ENCODE measurements at regions not wholly inside any gene's neighbourhood (a gene's known extent, or its start where the extent isn't known, plus 50 kb on each side); places are given as distances from the start of the nearest gene placed in this dataset.

DNA sequence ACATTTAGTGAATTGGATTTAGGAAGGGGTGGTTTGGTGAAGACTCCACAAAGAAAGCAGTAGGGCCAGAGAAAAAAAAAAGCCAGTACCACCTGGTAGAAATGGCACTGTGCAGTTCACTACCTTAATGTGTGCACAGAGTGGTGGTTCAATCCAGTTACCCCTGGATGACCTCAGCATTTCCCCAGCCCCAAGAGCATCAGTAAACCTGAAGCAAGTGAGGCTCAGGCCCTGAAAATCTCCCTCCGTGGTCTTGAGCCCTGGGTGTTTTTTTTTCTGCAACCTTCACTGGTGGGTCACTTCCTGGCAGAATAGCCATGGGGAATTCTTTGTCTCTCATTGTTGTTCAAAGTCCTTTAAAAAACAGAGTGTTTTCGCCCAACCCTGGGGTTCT is 202.9 kb downstream of the GADD45G start:
- no peak for DNase-seq (ENCODE audit: low read depth in 3 of 3)

DNA sequence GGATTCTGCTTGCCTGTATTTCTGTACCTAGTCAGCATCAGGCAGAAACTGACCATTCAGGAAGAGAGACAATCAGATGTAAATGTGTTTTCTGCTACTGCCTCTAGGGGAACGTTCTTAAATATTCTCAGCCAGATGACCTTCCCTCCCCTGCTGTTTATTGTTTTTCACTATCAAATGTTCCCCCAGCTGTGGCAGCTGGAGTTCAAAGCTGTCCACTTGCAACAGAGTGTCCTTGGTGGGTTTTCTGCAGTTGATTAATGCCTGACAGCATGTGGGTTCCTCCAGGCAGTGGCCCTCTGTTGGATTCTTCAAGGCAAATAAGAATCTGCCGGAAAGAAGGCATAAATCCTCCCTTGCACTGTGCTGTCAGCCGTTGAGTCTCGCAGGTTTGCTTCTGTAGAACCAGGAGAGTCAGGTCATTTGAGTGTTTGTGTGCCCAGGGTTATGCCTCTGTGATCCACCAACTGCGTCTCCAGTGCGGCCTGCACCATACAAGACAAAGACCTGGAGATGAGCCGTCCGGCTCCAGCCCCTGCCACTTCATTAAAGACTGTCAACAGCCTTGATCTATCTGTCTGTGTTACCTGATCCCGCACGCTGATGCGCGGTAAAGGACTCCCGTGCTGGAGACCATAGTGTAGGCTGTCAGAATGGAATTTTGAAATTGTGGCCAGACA is 203.4 kb downstream of the GADD45G start:
- DNase-seq (ENCODE audit: low read depth in 3 of 3), result no peak

- DNase-seq (ENCODE audit: low read depth in 3 of 3), result no peak
Measured at GRCh38 chr9:89808756-89809181, 204.0 kb downstream of the GADD45G start.

GRCh38 chr9:89810431-89810830 is 205.6 kb downstream of the GADD45G start:
- no peak for DNase-seq (ENCODE audit: low read depth in 3 of 3)

DNA sequence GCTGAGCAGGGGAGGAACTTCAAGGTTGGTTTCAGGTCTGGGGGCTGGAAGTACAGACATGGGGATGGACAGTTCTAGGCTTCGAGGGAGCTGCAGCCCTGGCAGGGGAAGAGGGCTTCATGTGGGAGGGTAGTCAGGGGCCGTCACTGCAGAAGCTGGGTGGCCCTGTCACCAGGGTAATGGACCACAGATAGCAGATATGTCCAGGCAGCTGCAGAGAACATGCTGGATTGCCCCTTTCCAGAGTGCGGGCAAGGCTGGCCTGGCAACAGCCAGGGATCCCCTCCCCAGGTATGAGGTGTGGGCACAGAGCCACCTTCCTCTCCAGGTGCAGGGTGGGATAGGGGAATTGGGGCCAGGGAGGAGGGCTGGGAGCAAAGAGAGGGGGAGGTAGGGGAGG is 206.5 kb downstream of the GADD45G start:
- DNase-seq (ENCODE audit: low read depth in 3 of 3), result no peak

DNA sequence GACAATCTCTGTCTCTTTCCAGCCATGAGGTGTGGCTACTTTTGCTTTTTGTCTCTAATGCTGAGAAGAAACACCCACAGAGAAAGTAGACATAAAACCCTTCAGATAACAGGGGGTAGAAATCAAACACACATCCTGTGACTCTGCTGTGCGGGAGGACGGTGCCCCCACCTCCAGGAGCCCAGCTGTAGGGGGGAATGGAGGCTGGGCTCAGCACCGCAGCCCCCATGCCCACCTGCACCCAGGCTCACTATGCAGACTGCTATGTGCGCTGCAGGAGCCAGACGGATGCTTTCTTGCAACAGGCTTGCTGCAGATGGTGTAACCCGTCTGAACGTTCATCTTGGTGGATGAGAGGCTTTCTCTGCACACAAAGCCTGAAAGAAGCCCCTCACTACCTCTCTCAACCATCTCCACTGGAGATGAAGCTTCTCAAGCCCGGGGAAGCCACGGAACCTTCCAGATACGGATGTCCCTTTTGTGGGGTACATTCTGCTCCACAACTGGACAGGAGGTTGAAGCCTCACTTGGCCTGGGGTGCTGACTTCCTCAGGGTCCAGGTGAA is 207.2 kb downstream of the GADD45G start:
- no peak for DNase-seq (ENCODE audit: low read depth in 3 of 3)

- DNase-seq (ENCODE audit: low read depth in 3 of 3), result no peak
Measured at GRCh38 chr9:89812556-89813181, 207.9 kb downstream of the GADD45G start.

DNA sequence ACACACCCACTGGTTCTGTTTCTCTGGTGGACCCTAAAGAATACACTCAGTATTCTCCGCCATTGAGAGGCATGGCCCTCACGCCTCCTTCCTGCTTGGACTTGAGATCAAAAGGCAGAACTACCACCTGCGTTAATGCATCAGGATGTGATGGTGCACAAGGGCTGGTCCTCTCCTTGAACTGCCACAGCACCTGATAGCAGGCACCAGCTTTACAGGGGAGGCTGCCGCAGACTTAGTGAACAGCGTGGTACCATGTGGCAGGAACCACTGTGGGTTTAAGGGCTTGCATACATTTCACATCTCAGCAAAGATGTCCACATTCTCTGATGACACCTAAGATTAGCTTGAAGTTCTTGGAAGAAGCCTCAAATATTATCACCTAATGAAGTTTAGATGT is 208.7 kb downstream of the GADD45G start:
- no peak for DNase-seq (ENCODE audit: low read depth in 3 of 3)

GRCh38 chr9:89814340-89815040 is 209.7 kb downstream of the GADD45G start:
- no peak for DNase-seq (ENCODE audit: low read depth in 3 of 3)

DNA sequence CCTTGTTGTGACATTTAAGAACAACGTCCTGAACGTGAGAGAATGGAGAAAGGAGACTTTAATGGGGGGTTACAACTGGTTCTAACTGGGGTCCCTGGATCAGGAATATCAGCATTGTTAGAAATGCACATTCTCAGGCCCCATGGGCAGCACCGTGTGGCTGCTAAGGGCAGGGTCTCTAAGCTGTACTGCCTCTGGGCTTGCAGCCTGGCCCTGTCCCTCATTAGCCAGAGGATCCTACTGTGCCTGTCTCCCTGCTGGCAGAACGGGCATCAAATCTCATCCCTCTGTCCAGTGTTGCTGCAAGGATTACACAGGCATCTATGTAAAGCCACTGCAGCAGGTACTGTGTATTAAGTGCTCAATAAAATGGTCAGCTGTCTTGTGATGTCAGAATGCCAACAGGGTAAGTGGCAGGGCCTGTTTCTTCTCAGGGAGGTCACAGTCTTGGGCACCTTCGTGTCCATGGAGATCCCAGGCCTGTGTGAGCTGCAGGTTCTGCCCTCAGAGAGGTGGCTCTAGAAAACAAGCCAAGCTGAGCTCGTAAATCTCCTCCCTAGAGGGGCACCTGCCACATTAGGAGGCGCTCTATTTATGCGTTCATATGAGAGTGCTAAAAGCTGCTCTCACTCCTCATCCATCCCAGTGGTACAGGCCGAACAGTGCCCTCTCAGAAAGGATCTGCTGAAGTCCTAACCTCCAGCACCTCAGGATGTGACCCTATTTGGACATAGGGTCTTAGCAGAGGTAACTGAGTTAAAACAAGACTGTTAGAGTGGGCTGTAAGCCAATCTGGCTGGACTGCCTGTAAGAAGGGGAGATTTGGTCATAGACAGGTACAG is 210.5 kb downstream of the GADD45G start:
- no peak for DNase-seq (ENCODE audit: low read depth in 3 of 3)

GRCh38 chr9:89815903-89816573 is 211.2 kb downstream of the GADD45G start:
- DNase-seq (ENCODE audit: low read depth in 3 of 3), result no peak

DNA sequence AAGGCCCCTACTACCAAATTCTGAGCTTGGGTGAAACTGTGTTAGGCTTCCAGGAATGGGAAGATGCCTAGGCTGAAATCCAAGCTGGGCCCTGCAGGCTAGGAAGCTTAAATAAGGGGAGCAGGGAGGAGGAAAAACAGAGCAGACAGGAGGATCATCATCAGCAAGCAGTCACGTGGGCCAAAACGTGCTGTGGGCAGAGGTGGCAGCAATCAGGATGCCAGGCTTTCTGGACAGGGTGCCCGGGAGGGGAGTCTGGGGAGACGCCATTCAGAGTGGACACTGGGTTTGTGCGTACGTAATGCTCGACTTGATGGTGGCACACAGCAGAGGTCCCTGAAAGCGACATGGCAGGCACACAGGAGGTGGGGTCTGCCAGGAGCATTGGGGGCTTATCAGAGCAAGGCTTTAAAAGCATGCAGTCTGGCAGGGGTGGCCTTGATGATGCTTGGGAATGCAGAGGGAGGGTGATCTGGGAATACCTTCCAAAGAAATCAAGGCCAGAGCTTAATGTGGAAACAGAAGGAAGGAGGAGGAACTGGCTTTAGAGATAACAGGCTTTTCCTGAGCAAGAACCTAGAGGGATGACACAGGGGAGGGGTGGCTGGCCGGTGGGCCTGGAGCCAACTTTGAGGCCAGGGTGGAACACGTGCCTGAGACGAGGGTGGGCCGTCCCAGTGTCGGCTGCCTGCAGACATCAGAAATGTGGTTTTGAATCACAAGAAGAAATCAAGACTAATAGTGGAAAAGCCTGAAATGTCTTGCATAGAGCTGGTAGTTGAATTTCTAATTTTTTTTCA is 212.5 kb downstream of the GADD45G start:
- no peak for DNase-seq (ENCODE audit: low read depth in 3 of 3)

- DNase-seq (ENCODE audit: low read depth in 3 of 3), result no peak
Measured at GRCh38 chr9:89820337-89820736, 215.5 kb downstream of the GADD45G start.

- no peak for DNase-seq (ENCODE audit: low read depth in 3 of 3)
Measured at GRCh38 chr9:89821081-89821480, 216.3 kb downstream of the GADD45G start.

DNA sequence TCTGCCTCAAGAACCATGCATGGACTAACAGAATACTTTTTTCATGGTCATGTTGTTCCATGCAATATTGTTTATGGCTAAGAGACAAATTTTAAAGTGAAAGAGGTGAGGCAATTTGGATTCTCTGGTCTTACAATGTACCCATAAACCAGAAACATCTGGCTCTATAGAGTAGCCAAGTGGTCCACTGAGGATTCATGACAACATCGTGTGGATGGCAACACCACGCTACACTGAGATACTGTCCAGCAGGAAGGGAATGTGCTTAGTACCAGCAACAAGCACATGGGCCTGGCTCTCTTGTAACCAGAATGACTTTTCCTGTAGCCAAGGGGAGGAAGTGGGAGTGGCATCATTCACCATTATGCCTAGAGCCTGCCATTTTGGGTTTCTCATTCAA is 218.2 kb downstream of the GADD45G start:
- DNase-seq (ENCODE audit: low read depth in 3 of 3), result no peak

- DNase-seq (ENCODE audit: low read depth in 3 of 3), result no peak
Measured at GRCh38 chr9:89825669-89826068, 220.9 kb downstream of the GADD45G start.

GRCh38 chr9:89826186-89826585 is 221.4 kb downstream of the GADD45G start:
- no peak for DNase-seq (ENCODE audit: low read depth in 3 of 3)

- no peak for DNase-seq (ENCODE audit: low read depth in 3 of 3)
Measured at GRCh38 chr9:89829346-89829745, 224.5 kb downstream of the GADD45G start.

DNA sequence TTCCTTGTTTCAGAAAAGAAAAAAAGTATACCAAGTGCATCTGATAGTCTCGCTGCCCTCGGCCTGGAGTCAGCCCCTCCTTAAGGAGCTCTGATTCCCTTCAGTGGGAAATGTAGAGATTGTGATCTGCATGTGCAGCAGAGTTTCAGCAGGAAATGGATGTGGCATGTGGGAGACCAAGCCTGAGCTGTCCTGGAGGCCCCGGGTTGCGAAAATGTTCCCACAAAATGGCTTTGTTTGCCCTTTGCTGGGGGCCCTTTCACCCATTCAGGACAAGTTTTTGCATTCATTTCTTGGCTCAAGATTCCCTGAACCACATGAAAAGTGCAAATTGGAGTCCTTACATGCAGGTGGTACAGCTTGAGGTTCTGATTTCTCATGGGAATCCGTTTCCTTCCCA is 230.9 kb downstream of the GADD45G start:
- no peak for DNase-seq (ENCODE audit: low read depth in 3 of 3)

DNA sequence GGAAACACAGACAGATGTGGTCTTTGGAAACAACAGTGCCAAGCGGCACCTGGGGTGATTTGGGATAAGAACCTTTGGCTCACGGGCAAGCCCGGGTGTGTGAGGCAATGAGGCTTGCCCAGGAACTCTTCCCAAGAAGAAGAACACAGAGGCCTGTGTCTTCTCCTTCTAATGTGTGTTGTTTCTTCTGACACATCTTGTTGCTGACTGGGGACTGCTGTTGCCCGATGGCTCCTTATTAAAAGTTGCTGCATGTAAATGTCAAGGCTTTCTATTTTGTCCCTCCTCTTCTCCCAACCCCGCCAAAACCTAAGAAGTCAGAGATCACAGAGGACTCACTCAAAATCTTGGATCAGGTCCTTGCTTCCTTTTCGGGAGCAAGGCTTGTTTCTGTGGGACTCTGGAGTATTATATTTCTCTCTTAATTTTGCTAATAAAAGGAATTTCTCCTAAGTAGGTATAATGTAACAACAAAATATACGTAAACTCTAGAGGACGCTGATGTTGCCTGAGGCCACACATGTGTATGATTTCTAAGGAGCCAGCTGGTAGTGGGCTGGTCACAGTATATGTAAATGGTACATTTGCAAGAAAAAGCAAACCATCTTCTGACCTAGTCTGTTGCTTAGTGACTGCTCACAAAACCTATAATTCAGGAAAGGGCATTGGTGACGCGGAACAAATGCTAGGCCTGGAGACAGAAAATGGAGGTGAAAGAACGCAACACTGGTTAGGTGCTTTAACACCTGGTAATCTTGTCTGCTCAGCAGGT is 232.5 kb downstream of the GADD45G start:
- no peak for DNase-seq (ENCODE audit: low read depth in 3 of 3)
